ENCODE measurements at regions not wholly inside any gene's neighbourhood (a gene's known extent, or its start where the extent isn't known, plus 50 kb on each side); places are given as distances from the start of the nearest gene placed in this dataset.
"Not testable (repeated sequence)": the region's sequence is repeated elsewhere in the genome, so short reads cannot be mapped to it uniquely, and the experiment has no call there.

DNA sequence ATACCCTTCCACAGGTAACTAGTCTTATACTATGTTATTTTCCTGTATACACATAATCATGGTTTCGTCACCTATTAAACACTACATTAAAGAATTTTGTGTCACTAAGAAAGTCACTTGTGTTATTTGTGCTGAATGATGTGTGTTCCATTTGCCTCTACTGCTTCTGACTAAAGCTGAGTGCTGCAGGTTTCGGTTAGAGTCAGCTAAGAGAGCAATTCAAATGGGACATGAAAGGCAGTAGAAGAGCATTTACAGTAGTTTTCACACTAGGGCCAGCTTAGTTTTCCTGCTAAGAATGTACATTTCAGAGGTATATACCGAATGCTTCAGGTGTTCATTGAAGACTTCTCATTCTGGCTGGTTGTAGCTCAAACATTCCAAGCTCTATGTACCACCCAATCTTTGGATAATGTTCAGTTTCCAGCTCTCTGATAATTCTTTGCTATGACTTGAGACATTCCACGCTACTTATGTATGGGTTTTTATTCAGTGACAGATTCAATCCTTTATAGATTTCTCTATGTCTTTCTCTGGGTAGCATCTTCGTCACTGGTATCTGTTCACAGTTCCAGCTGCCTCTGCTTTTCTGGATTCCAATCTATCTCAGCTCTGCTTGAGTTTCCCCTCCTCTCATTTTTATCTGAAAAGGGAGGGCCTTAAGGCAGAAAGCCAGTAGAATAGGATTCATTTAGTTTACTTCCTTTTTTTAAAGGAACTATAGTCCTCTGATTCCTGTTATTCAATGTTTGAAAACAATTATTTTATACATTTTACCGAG, 164.4 kb downstream of the CXXC4 start:
- DNase-seq (ENCODE audit: low spot score): no peak

DNA sequence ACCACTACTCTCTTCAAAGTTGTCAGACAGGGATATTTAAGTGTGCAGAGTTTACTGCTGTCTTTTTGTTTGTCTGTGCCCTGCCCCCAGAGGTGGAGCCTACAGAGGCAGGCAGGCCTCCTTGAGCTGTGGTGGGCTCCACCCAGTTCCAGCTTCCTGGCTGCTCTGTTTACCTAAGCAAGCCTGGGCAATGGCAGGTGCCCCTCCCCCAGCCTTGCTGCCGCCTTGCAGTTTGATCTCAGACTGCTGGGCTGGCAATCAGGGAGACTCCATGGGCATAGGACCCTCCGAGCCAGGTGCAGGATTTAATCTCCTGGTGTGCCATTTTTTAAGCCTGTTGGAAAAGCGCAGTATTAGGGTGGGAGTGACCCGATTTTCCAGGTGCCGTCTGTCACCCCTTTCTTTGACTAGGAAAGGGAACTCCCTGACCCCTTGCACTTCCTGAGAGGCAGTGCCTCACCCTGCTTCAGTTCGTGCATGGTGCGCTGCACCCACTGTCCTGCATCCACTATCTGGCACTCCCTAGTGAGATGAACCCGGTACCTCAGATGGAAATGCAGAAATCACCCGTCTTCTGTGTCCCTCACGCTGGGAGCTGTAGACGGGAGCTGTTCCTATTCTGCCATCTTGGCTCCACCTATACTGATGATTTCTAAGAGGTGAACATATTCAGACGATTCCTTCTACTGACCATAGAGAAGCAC, 167.6 kb downstream of the CXXC4 start:
- not testable (repeated sequence) for DNase-seq (ENCODE audit: low spot score)

DNA sequence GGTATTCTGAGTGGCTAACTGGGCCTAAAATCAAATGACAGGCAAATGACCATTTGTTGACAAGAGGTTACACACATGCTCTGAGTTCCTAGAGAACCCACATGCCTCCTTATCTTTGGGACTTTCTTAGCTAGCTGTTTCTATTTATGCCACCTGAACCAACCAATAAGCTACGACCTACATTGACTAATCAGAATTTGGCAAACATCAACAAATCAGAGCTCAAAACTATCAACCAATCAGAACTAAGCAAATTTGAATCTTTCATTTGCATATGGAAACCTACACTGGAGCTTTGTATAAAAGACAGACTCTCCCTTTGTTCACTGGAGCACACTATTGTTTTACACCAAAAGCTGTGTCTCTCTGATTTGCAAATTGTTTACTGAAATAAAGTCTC, 192.0 kb downstream of the CXXC4 start:
- no peak for DNase-seq (ENCODE audit: low spot score)

DNA sequence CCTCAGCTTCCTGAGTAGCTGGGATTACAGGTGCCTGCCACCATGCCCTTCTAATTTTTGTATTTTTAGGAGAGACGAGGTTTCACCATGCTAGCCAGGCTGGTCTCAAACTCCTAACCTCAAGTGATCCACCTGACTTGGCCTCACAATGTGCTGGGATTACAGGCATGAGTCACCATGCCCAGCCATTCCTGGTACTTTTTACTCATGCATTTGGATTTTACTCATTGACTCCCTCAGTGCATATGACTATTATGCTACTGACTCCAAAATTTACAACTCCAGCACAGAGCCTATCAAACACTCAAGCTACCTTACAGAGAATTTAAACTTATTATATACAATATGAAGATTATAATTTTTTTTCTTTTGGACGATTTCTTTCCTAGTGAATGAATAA, 199.9 kb downstream of the CXXC4 start:
- no peak for DNase-seq (ENCODE audit: low spot score)

DNA sequence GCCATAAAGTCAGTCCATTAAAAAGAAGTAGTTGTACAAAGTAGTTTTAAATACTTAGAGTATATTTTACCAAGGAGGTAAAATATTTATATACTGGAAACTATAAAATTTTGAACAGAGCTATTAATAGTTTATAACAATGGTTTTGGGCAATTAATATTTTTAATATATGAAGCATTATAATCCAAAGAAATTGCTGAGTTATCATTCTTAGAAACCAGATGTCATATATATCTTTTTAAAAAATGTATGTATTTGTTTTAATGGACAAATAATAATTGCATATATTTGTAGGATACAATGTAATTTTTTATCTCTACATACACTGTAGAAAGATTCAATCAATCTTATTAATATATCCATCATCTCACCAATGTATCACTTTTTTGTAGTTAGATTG, 207.8 kb downstream of the CXXC4 start:
- no peak for DNase-seq (ENCODE audit: low spot score)

DNA sequence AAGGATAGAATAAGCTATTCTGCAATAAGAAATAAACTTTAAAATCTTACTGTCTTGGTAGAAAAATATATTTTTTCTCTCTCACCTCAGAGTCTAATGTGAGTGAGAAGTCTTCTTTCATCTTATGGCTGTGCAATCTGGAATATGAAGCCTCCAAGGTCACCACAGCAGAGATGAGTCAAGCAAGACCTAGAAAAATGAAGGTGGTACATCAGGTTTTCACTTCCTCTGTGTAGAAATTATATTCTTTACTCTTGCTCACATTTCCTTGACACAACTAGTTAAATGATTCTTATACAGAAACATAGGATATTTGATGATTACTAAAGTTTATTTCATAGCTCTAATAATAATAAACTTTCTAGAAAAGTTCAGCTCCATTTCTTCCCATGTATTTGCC, 211.4 kb downstream of the CXXC4 start:
- DNase-seq (ENCODE audit: low spot score): no peak

DNA sequence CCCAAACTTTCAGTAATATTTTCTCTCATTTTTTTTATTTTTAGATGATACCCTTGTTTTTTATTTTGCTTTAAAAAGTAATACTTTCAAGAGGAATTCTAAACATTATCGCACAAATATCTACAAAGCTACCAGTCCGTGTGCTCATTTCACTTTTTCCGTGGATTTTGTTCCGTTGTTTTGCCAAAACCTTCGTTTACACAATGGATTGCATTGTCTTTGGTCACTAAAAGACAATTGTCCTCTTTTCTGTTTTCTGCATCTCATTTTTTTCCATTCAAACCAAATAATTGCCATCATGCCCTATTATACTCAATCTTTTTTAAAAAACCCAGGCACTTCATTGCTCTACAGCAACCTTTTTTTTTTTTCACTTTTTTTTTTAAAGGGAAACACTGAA, 214.9 kb downstream of the CXXC4 start:
- DNase-seq (ENCODE audit: low spot score): no peak

DNA sequence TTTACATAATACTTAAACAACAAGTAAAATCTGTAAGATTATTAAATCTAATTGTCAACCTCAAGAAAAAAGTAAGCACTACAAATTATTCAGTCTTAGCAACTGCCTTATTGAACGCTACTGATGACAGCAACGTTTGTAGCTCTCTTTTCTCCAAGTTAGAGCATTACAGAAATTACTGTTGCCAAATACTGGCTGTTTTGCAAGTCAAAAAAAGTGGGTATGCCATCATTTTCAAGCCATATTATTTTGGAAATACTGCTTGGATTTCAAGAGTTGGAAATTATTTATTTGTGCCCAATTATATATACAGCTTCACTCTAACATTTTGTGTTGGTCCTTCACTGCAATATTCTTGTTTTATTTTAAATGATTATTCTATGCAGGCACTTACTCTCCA, 221.7 kb downstream of the CXXC4 start:
- DNase-seq (ENCODE audit: low spot score): no peak

DNA sequence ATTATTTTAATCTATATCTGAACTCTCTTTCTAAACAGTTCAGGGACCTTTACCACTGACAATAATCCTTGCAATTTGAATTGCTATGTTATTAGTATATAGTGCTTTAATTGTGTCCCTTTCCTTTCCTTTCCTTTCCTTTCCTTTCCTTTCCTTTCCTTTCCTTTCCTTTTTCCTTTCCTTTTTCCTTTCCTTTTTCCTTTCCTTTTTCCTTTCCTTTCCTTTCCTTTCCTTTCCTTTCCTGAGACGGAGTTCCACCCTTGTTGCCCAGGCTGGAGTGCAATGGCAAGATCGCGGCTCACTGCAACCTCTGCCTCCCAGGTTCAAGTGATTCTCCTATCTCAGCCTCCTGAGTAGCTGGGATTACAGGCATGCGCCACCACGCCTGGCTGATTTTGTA, 225.1 kb downstream of the CXXC4 start:
- not testable (repeated sequence) for DNase-seq (ENCODE audit: low spot score)

DNA sequence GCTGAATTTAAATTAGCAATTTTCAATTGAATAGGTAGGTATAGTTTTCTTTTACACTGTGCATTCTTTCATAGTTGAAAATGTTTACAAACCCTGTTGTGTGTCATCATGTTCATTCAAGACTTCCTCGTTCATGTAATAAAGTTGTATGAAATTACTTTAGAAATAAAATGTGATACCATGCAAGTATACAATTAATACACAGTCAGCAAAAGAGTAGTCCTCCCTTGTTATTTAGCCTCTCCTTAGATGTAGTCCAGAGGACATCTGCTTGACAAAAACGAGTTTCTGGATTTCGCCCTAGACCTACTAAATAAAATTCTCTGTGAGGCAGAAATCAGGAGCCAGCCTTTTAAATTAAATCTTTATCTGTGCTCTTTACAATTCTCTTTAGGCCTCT, 231.6 kb downstream of the CXXC4 start:
- DNase-seq (ENCODE audit: low spot score): no peak

DNA sequence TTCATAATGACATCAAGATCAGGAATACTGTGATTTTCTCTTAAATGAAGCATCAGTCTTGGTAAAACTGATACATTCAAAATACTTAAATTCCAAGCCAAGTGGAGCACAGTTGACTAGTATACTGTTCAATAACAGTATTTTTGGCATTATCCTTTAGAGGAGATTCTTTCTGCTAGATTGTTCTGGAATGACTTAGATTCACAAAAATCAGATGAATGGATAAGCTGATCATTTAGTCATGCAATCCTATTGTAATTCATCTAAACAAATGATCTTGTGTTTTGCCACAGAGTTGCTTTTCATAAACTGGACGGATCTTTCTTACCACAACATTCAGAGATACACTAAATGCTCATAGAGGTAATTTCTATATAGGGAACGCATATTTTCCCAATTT, 232.0 kb downstream of the CXXC4 start:
- DNase-seq (ENCODE audit: low spot score): no peak

DNA sequence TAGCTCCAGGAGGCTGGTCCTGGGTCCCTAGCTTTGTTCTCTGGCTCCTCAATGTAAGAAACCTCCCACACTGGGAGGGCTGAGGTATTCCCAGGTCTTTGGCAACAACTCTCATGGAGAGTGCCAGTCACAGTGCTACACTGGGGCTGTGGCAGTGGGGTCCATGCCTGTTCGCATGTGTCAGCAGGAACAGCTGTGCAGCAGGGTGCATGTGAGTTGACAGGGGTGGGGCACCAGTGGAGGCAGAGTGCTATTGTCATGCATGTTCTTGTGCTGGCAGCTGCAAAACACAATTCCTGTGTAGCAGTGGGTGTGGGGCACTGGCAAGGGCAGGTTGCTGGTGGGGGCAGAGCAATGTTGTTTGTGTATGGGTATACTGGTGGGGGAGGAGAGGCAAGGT, 246.0 kb downstream of the CXXC4 start:
- no peak for DNase-seq (ENCODE audit: low spot score)

DNA sequence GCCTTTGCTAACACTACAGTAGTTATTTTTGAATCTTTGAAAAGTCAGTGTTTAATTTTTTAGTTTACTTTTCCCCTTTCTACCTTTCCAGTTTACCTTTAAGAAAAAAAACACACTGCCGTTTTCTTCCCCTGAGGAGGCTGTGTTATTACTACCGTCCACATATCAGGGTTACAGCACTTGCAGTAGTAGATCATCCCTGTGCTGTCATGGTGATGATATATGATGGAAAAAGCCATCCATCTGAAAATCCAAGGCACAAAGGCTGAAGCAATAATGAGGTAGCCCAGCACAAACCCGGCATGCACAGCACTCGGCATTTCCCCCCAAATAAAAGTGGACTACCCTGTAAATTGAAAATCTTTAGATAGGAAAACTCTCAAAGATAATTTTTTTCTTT, 258.7 kb downstream of the CXXC4 start:
- no peak for DNase-seq (ENCODE audit: low spot score)

DNA sequence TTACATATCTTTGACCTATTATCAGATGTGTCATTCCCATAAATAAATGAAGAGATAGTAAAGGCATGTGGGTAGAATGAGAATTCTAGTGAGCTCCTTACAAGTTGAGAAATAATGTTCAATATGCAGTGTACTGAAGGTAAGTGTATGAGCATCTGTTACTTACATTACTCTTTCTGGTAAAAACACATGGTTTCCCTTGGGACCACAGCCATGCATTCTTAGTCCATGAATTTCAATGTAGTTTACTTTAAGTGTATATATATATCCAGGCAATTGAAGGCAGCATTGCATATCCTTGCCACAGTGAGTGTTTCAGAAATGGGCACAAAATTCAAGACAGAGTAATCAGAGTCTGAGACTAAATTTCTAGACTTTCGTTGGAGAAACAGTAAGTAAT, 277.2 kb downstream of the CXXC4 start:
- DNase-seq (ENCODE audit: low spot score): no peak

DNA sequence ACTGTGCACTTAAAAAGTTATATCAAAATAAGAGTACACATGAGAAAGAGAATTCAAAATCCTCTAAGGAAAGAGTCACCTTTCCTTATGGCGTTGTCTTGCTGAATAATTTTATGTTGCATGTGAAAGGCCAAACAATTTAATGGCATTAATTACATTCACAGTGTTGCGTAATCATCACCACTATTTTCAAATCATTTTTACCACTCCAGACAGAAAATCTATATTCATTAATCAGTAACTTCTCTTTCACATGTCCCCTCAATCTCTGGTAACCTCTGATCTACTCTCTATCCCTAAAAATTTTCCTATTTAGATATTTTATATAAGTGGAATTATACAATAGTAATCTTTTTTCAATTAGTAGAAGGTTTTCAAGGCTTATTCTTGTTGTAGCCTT, 283.0 kb downstream of the CXXC4 start:
- DNase-seq (ENCODE audit: low spot score): no peak

DNA sequence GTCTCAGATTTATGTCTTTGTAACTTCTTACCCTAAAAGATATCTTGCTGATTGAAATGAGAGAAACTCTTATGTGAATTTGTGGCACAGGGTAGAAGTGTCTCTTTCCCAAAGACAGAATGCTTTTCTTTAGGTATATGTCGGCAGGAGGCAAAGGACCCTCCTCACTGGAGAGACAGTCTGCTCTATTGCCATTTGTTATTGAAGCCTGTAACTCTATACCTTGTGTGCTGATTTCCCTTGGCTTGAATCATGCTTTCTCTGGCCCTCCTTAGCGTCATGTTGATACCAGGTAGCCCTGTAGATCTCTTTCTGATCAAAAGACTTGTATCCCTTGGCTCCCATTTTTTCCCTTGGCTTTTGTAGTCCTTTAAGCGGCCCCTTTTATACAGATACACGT, 284.3 kb downstream of the CXXC4 start:
- no peak for DNase-seq (ENCODE audit: low spot score)

DNA sequence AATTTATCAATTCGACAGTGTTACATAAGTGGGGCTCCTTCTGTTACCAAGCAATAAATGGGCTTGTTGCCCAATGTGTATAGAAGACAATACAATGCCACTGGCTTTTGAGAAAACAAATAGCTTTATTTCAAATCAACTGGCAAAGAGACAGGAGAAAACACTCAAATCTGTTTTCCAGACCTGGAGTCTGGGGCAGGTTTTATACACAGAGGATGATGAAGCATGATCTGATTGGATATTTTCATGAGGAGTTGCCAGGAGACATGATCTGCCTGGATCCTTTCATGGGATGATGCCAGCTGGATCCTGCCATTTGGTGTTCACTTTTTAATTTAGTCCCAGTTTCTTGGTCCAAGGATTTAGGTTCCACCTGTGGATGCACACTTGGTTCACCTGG, 287.9 kb downstream of the CXXC4 start:
- no peak for DNase-seq (ENCODE audit: low spot score)

DNA sequence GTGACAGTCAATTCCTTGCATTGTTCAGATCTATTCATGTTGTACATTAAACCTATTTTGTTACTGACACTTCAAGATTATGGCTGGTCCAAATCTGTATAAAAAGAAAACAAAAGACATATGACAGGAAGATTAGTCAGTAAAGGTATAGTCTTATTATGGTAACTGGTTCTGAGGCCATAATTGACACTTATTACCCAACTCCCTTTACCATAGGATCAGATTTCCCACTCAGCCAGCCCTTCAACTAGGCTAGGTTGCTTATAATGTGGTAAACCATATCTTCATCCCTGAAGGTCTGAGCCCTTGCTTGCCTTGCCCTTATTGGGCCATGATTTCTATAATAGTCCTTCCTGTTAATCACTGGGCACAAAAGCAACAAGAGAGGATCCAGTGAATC, 289.6 kb downstream of the CXXC4 start:
- no peak for DNase-seq (ENCODE audit: low spot score)

DNA sequence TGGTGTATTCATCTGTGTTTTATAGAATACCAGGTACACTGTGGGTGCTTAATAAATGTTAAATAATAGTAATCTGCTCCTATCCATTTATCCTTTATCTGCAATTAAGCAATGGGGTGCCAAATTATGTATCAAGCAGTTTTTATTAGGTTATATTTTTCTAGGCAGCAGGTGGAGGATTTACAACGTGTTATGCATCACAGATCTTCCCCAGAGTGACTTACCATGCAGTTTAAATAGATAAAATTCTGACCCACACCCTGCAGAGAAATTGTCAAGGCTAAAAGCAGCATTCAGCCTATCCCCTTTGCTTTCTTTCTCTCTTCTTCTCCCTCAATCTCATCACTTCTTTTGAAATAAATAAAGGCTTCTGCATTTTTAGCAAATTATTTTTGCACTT, 306.4 kb downstream of the CXXC4 start:
- DNase-seq (ENCODE audit: low spot score): no peak

DNA sequence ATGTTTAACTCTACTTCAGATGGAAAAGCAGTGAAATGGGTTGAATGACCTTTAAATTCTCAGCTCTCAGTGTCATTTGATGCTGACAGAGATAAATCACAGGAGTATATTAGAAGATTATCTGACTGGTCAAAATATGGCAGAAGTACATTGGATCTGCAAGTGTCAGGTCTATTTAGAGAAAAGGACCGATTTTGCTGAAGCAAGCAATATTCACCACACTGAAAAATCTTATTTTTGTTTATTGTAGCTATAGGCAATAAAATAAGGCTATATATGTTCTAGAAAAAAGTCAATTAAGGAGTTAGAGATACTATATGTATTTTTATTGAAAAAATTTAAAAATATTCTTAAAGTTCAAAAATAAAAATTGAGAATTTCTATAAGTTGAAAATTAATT, 325.3 kb downstream of the CXXC4 start:
- no peak for DNase-seq (ENCODE audit: low spot score)

DNA sequence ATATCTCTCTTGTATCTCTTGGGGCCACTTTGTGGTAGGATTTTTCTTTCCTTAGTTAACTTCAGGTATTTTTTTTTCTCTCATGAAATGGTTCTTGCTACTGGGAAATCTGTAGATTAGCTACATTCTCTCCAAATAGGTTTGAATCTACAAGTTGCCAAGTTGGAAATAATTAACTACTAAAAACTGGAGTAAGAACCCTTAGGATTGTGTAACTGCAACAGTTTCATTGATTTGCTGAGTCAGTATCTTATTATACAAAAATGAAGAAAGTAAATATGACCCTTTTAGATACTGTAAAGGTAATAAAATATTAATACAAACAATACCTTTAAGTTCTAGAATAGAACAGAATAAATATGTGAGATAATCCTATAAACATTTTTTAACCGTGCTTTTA, 327.9 kb downstream of the CXXC4 start:
- no peak for DNase-seq (ENCODE audit: low spot score)

DNA sequence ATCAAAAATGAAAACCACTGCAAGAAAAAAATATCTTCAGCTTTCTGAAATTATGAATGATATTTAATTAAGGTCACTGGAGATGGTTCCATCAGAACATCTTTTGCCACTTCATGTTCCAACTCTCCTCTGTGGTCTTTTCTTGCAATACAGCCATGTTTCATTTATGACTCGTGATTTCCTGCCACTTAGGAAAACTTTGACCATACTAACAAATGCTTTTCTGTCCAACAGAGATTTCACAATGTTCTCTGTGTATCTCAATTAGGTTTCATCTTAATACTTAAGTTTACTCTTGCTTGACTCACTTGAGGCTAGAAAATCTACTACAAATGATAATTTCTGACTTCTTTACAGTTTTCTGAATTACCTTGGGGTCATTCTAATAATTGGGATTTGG, 330.9 kb downstream of the CXXC4 start:
- no peak for DNase-seq (ENCODE audit: low spot score)

DNA sequence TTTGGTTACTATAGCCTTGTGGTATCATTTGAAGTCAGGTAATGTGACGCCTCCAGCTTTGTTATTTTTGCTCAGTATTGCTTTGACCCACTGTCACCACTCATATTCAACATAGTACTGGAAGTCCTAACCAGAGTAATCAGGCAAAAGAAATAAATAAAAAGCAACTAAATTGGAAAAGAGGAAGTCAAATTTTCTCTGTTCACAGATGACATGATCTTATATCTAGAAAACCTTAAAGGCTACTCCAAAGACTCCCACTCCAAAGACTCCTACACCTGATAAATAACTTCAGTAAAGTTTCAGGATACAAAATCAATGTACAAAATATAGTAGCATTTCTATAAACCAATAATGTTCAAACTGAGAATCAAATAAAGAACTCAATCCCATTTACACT, 348.6 kb downstream of the CXXC4 start:
- no peak for DNase-seq (ENCODE audit: low spot score)

DNA sequence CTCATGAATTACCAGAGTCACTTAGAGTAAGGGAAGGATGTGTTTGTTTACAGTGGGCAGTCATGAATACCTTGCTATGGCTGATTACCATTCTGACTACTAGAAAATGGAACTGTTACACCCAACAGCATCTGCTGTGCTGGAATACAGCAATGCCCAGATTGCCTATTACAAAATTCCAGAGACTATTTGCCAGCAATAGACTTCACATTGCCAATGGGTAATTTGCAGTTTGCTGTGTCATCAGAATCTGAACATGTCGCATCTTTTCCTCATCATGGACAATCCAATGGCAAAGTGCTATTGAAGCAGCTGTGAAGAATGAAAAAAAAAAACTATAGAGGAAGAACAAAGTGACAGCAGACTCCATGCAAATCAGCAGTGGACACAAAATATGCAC, 356.6 kb downstream of the CXXC4 start:
- no peak for DNase-seq (ENCODE audit: low spot score)

Data from ecto neural progenitor cell (in vitro differentiated cells).